ENCODE measurements at regions not wholly inside any gene's neighbourhood (a gene's known extent, or its start where the extent isn't known, plus 50 kb on each side); places are given as distances from the start of the nearest gene placed in this dataset.

GRCh38 chr10:58963723-58964124 lies 212.7 kb upstream of the PHYHIPL start:
- TF ChIP-seq CTCF (IDR thresholded peaks at IDR 0.05), result no peak
- TF ChIP-seq POLR2A (IDR thresholded peaks at IDR 0.05), result no peak
- TF ChIP-seq EP300 (IDR thresholded peaks at IDR 0.05), result no peak
- TF ChIP-seq POLR2AphosphoS5 (IDR thresholded peaks at IDR 0.05), result no peak
